DND-41 (cell line): ENCODE measurements at regions not wholly inside any gene's neighbourhood (a gene's known extent, or its start where the extent isn't known, plus 50 kb on each side); places are given as distances from the start of the nearest gene placed in this dataset.

Experiments used
- ATAC-seq: fragments of 200-7000 bp; cut with Tn5 transposase; 3 replicates; pipeline ENCODE4 v1.9.1; 2021; ENCODE audit warnings: low read depth; ENCODE audit not compliant: insufficient read depth
- DNase-seq: peaks from one replicate; pipeline ENCODE4 v3.0.0-alpha.2; 2020
- H2AFZ ChIP-seq: 2 replicates; pipeline ENCODE4 v1.6.0; 2012; ENCODE audit warnings: low read depth, low read length
- H3K27ac ChIP-seq: 2 replicates; pipeline ENCODE4 v1.5.1; 2012; ENCODE audit warnings: low read length, inconsistent platforms
- H3K27me3 ChIP-seq: fragments of 200-600 bp; sonication (generic); 2 replicates; pipeline ENCODE4 v1.6.0; 2012; ENCODE audit warnings: low read length, mild to moderate bottlenecking, inconsistent platforms; ENCODE audit not compliant: insufficient read depth, poor library complexity
- H3K36me3 ChIP-seq: 2 replicates; pipeline ENCODE4 v1.5.1; 2012; ENCODE audit warnings: low read length, inconsistent platforms; ENCODE audit not compliant: insufficient read depth
- H3K4me1 ChIP-seq: 2 replicates; pipeline ENCODE4 v1.5.1; 2012; ENCODE audit warnings: mild to moderate bottlenecking, low read length; ENCODE audit not compliant: insufficient read depth
- H3K4me2 ChIP-seq: 2 replicates; pipeline ENCODE4 v1.6.0; 2012; ENCODE audit warnings: mild to moderate bottlenecking, moderate library complexity, low read length, inconsistent platforms; ENCODE audit not compliant: insufficient read depth
- H3K4me3 ChIP-seq, 2 experiments: fragments of 200-600 bp in 1 of 2; shearing (Covaris generic) in 1 of 2; 2 replicates each; pipeline ENCODE4 v1.5.1; 2012 to 2016; ENCODE audit warnings: inconsistent platforms in 2 of 2, low read length in 2 of 2, mild to moderate bottlenecking in 2 of 2, low read depth in 1 of 2, moderate library complexity in 1 of 2
- H3K79me2 ChIP-seq: 2 replicates; pipeline ENCODE4 v1.6.0; 2012; ENCODE audit warnings: low read length, inconsistent platforms; ENCODE audit not compliant: insufficient read depth
- H3K9ac ChIP-seq: 2 replicates; pipeline ENCODE4 v1.6.0; 2012; ENCODE audit warnings: low read depth, mild to moderate bottlenecking, inconsistent platforms, low read length, moderate library complexity
- H3K9me3 ChIP-seq: 2 replicates; pipeline ENCODE4 v1.5.1; 2012; ENCODE audit warnings: low read length, moderate library complexity, mild to moderate bottlenecking, inconsistent platforms; ENCODE audit not compliant: insufficient read depth, severe bottlenecking
- H4K20me1 ChIP-seq: 2 replicates; pipeline ENCODE4 v1.6.0; 2012; ENCODE audit warnings: low read length; ENCODE audit not compliant: insufficient read depth
- CTCF ChIP-seq: IDR thresholded peaks from 2 replicates; pipeline ENCODE4 v1.5.1; 2012; ENCODE audit warnings: borderline replicate concordance, low read length, moderate library complexity, mild to moderate bottlenecking; ENCODE audit not compliant: poor library complexity, severe bottlenecking; ENCODE audit errors: extremely low read depth
- EZH2 ChIP-seq: IDR thresholded peaks from 3 replicates; pipeline ENCODE4 v1.6.1; 2012; ENCODE audit warnings: borderline replicate concordance, low read depth, mild to moderate bottlenecking, moderate library complexity, low read length, inconsistent platforms; ENCODE audit not compliant: severe bottlenecking

DNA sequence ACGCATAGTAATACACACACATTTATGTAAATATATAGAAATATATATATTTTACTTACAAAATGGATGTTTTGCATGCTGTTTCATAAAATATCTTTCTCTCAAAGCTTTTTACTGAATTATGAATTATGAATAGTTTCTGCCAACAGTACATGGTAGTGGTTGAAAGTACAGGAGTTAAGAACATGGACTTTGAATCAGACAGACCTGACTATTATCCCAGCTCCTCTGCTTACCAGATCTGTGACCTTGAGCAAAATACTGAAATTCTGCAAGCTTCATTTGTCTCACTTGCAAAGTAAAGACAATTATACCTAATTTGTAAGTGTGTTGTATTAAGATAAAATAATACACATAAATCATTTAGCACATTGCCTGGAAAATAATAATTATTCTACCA, 459.5 kb downstream of the EPM2A start:
- H4K20me1 ChIP-seq, result no peaks in the 10 kb centered on the region
- ATAC-seq (no peak), DNase-seq (no peak)
- no peak overlapping the region for H3K9ac ChIP-seq
- no peak for TF ChIP-seq CTCF
- TF ChIP-seq EZH2, result no peak
- H3K27me3 ChIP-seq, result no peaks in the 10 kb centered on the region
- no peaks in the 10 kb centered on the region for H3K36me3 ChIP-seq
- no peaks in the 10 kb centered on the region for H3K79me2 ChIP-seq
- H3K4me3 ChIP-seq, result no peak overlapping the region
- no peak overlapping the region for H3K4me2 ChIP-seq
- no peaks in the 10 kb centered on the region for H3K9me3 ChIP-seq
- no peak overlapping the region for H3K27ac ChIP-seq
- no peaks in the 10 kb centered on the region for H3K4me1 ChIP-seq
- no peak overlapping the region for H2AFZ ChIP-seq

DNA sequence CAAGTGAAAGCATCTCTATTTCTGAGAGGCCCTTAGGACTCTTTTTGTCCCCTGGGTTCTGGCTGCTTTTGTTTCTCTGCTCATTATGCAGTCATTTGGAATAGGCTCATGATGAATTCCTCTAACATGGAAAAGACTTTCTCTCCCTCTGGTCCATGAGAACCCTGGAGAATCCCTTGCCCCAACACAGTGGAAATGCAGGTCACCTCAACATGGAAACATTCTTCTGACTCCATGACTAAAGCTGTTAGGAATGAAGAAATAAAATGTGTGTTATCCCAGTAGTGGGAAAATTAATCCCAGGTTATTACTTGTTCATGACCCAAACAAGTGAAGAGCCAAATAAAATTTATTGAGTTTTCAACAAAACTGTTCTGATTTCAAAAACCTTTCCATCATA, 458.6 kb downstream of the EPM2A start:
- H3K27me3 ChIP-seq, result no peaks in the 10 kb centered on the region
- H3K36me3 ChIP-seq, result no peaks in the 10 kb centered on the region
- H3K4me3 ChIP-seq, result no peak overlapping the region
- no peak overlapping the region for H2AFZ ChIP-seq
- no peak overlapping the region for H3K4me2 ChIP-seq
- DNase-seq (no peak), ATAC-seq (no peak)
- H3K4me1 ChIP-seq, result no peaks in the 10 kb centered on the region
- no peak for TF ChIP-seq EZH2
- no peak for TF ChIP-seq CTCF
- H3K9me3 ChIP-seq, result no peaks in the 10 kb centered on the region
- H4K20me1 ChIP-seq, result no peaks in the 10 kb centered on the region
- H3K79me2 ChIP-seq, result no peaks in the 10 kb centered on the region
- no peak overlapping the region for H3K27ac ChIP-seq
- H3K9ac ChIP-seq, result no peak overlapping the region

DNA sequence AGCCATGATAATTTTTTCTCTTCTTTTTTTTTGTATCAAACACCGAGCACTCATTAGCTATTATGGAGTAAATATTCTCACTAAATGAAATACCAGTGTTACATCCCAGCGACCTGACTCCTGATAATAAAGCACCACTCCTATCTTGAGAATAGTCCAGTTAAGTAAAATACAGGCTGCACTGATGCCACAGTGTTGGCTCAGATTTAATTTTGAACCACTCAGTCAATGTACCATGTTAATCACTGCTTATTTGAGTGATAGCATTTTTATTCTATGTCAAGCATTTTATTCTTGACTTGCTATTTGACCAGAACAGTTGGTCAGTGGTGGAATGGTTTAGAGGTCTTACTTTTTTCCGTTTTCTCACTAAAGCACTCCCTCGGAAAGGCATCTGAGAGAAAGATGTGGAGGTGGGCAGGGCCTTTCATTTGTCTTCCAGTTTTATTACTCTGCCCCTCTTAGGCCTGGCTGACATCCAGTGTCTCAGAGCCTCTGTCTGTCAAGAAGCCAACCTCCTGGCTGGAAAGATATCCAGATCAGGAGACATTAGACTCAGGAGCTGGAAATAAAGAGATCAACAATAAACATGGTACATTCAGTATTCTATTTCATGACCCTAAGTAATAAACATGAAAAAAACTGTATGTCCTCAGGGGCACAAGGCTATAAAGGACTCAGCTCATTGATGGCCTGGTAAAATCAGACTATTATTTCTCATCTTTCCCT, 457.8 kb downstream of the EPM2A start:
- Histone ChIP-seq H3K27me3 (no peaks in the 10 kb centered on the region), H3K9ac (no peak overlapping the region), H3K4me2 (no peak overlapping the region), H3K27ac (no peak overlapping the region), H3K4me1 (no peaks in the 10 kb centered on the region), H3K4me3 (no peak overlapping the region), H3K79me2 (no peaks in the 10 kb centered on the region), H4K20me1 (no peaks in the 10 kb centered on the region), H3K9me3 (no peaks in the 10 kb centered on the region), H3K36me3 (no peaks in the 10 kb centered on the region), H2AFZ (no peak overlapping the region)
- DNase-seq (no peak), ATAC-seq (no peak)
- TF ChIP-seq EZH2, result no peak
- TF ChIP-seq CTCF, result no peak

DNA sequence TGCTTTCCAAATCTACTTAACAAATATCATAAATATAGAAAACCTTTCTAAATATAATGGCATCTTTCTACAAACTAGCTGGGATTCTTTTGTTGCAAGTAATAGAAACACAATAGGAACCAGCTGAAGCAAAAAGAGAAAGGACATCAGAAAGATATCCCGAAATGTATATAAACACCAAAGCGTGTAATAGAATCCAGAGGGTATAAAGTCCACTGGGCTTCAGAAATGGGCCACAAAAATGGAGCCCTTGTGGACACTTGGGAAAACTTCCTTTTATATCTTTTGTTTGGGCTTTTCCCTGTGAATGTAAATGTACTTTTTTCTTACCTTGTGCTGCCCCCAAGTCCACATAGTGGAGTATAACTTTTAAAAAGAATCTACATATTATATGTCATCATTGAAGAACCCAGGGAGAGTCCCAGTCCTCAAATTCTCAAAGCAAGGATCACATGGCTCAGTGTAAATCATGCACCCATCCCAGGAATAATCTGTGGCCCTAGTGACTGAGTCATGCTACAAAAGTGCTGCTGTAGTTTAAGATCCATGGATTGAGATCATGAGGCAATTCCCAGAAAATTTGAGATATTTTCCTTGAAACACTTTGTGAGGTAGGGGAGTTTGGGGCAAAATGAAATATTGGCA, 457.0 kb downstream of the EPM2A start:
- no peak overlapping the region for H2AFZ ChIP-seq
- no peaks in the 10 kb centered on the region for H3K27me3 ChIP-seq
- no peak overlapping the region for H3K4me3 ChIP-seq
- H3K9me3 ChIP-seq, result no peaks in the 10 kb centered on the region
- no peaks in the 10 kb centered on the region for H3K79me2 ChIP-seq
- ATAC-seq (no peak), DNase-seq (no peak)
- no peaks in the 10 kb centered on the region for H3K4me1 ChIP-seq
- H4K20me1 ChIP-seq, result no peaks in the 10 kb centered on the region
- H3K9ac ChIP-seq, result no peak overlapping the region
- H3K36me3 ChIP-seq, result no peaks in the 10 kb centered on the region
- H3K27ac ChIP-seq, result no peak overlapping the region
- TF ChIP-seq EZH2 (no peak), CTCF (no peak)
- H3K4me2 ChIP-seq, result no peak overlapping the region
